Adrenal gland (tissue), 9 donors: ENCODE measurements at regions not wholly inside any gene's neighbourhood (a gene's known extent, or its start where the extent isn't known, plus 50 kb on each side); places are given as distances from the start of the nearest gene placed in this dataset.

Source experiments
- DNase-seq, 7 donors: peaks; one replicate each; pipeline ENCODE4 v3.0.0-alpha.2; 2019 to 2020
- H3K27ac ChIP-seq, 5 donors: fragments of 200-600 bp; sonication (generic) in 4 of 5; 1 replicate in 3 of 5; 2 replicates in 2 of 5; pipeline versions ENCODE4 v1.5.1 to v1.8.0; 2016 to 2020; ENCODE audit warnings: mild to moderate bottlenecking in 1 of 5
- H3K27me3 ChIP-seq: fragments of 200-600 bp; 2 replicates; pipeline ENCODE4 v1.8.0; 2021
- H3K36me3 ChIP-seq, 2 donors: fragments of 200-600 bp; replicated peaks in 1 of 2; 1 replicate in 1 of 2; 2 replicates in 1 of 2; pipeline versions ENCODE4 v1.5.1 to v1.8.0; 2018 to 2022
- H3K4me1 ChIP-seq, 2 donors: fragments of 200-600 bp; replicated peaks in 1 of 2; 1 replicate in 1 of 2; 2 replicates in 1 of 2; pipeline versions ENCODE4 v1.5.1 to v1.8.0; 2018 to 2021
- H3K4me3 ChIP-seq, 4 donors: fragments of 200-600 bp; sonication (generic) in 3 of 4; one replicate each; pipeline ENCODE4 v1.5.1; 2016 to 2018
- H3K9me3 ChIP-seq, 3 donors: fragments of 200-600 bp; sonication (generic) in 1 of 3; replicated peaks in 1 of 3; 1 replicate in 2 of 3; 2 replicates in 1 of 3; pipeline versions ENCODE4 v1.5.1 to v1.8.0; 2016 to 2021
- CTCF ChIP-seq, 6 experiments: fragments of 450-650 bp in 4 of 6; fragments of 200-600 bp in 2 of 6; sonication (generic) in 1 of 6; IDR thresholded peaks; 1 replicate in 5 of 6; 2 replicates in 1 of 6; pipeline versions ENCODE4 v1.5.1 to v1.8.0; 2016 to 2021; ENCODE audit warnings: antibody characterized with exemption in 6 of 6, mild to moderate bottlenecking in 2 of 6, moderate library complexity in 1 of 6
- POLR2A ChIP-seq, 2 donors: fragments of 450-650 bp; IDR thresholded peaks; one replicate each; pipeline ENCODE4 v1.6.1; 2017; ENCODE audit warnings: antibody characterized with exemption in 2 of 2, mild to moderate bottlenecking in 2 of 2, moderate library complexity in 1 of 2
- WGBS, 4 donors: extraction: QIAGEN DNeasy Blood & Tissue Kit in 2 of 4; methylation state at CpG; one replicate each; pipeline versions ENCODE4 v1.1.5 to v1.1.7; 2013 to 2017; 5-methylcytosine and 5-hydroxymethylcytosine counted together
- intact Hi-C, 2 donors: fragments of 100-400 bp; cut with DNase I; formaldehyde crosslinking; loops; one replicate each; pipeline versions ENCODE4 v1.14.1 to v1.15.0; 2022 to 2023
- donor health status: healthy with polysubstance abuse.
- donor health status: Bipolar disorder and iron deficiency.
- donor health status: DM: yes; HTN: yes; CAD: no.
- donor health status: DM: no; HTN: no; CAD: no.
- donor health status: DM: no; HTN: no; CAD: no.

- intact Hi-C loops: no loop called here
- H3K36me3 ChIP-seq: no peaks in the 10 kb centered on the region
- no peak for DNase-seq
Observed at GRCh38 chr3:145522893-145523651, 637.9 kb downstream of the PLOD2 start.

GRCh38 chr3:145531548-145531947, 629.4 kb downstream of the PLOD2 start:
- Histone ChIP-seq H3K27ac (no peak overlapping the region), H3K27me3 (no peaks in the 10 kb centered on the region), H3K36me3 (no peaks in the 10 kb centered on the region), H3K9me3 (no peaks in the 10 kb centered on the region), H3K4me1 (no peaks in the 10 kb centered on the region), H3K4me3 (no peak overlapping the region)
- DNase-seq: no peak
- intact Hi-C loops: no loop called here
- WGBS, 4 donors: 54 to 75% (median 72%) methylated on average over 1 of the region's 1 CpG
- no peak for TF ChIP-seq POLR2A (IDR thresholded peaks at IDR 0.05)
- no peak for TF ChIP-seq CTCF (IDR thresholded peaks at IDR 0.05)

More at GRCh38 chr3:145522893-145523651, 637.9 kb downstream of the PLOD2 start:
- Histone ChIP-seq H3K9me3 (no peaks in the 10 kb centered on the region), H3K27ac (no peak overlapping the region), H3K4me3 (no peak overlapping the region), H3K4me1 (no peaks in the 10 kb centered on the region), H3K27me3 (no peaks in the 10 kb centered on the region)
- TF ChIP-seq POLR2A (IDR thresholded peaks at IDR 0.05) (no peak), CTCF (IDR thresholded peaks at IDR 0.05) (no peak)
- WGBS, 4 donors: 81 to 88% (median 87%) methylated on average over 1 to 4 of the region's 4 CpGs

GRCh38 chr3:145533696-145534095, 627.3 kb downstream of the PLOD2 start:
- no peak for TF ChIP-seq CTCF (IDR thresholded peaks at IDR 0.05)
- TF ChIP-seq POLR2A (IDR thresholded peaks at IDR 0.05): no peak
- Histone ChIP-seq H3K36me3 (no peaks in the 10 kb centered on the region), H3K27ac (no peak overlapping the region), H3K27me3 (no peaks in the 10 kb centered on the region), H3K4me3 (no peak overlapping the region), H3K9me3 (no peaks in the 10 kb centered on the region), H3K4me1 (no peaks in the 10 kb centered on the region)
- DNase-seq: no peak
- WGBS, 4 donors: 75 to 90% (median 78%) methylated on average over 1 of the region's 1 CpG
- intact Hi-C loops: no loop called here

- Histone ChIP-seq H3K27me3 (no peaks in the 10 kb centered on the region), H3K4me3 (no peak overlapping the region), H3K4me1 (no peaks in the 10 kb centered on the region), H3K36me3 (no peaks in the 10 kb centered on the region), H3K27ac (no peak overlapping the region), H3K9me3 (no peaks in the 10 kb centered on the region)
- DNase-seq: no peak
- TF ChIP-seq POLR2A (IDR thresholded peaks at IDR 0.05) (no peak), CTCF (IDR thresholded peaks at IDR 0.05) (no peak)
- intact Hi-C loops: no loop called here
Observed at GRCh38 chr3:145536461-145536860, 624.5 kb downstream of the PLOD2 start.
